WTC11 (cell line): ENCODE measurements at regions not wholly inside any gene's neighbourhood (a gene's known extent, or its start where the extent isn't known, plus 50 kb on each side); places are given as distances from the start of the nearest gene placed in this dataset.
A peak's percentile ranks its signal among the peaks of the same experiment; 100 is the strongest.

Experiments used
- ATAC-seq: fragments of 200-7000 bp; cut with Tn5 transposase; 2 replicates; pipeline ENCODE4 v1.10.0; 2021; ENCODE audit warnings: mild to moderate bottlenecking, moderate library complexity
- CTCF ChIA-PET: fragments of 300-600 bp; sonication (Branson Sonifier 250); formaldehyde crosslinking; loops from one replicate; lab custom pipeline; 2021; ENCODE audit warnings: antibody characterized with exemption; lab: Charles Lee
- POLR2A ChIA-PET: fragments of 350-600 bp; sonication (Branson Sonifier 250); formaldehyde crosslinking; loops from one replicate; lab custom pipeline; 2021; ENCODE audit warnings: antibody characterized with exemption; lab: Charles Lee
- DNase-seq: peaks from one replicate; pipeline ENCODE4 v3.0.0; 2021; ENCODE audit warnings: low spot score
- H3K27ac Mint-ChIP-seq: 2 replicates; pipeline ENCODE4 v1.8.0; 2021; ENCODE audit warnings: mixed read lengths
- H3K27me3 Mint-ChIP-seq: 2 replicates; pipeline ENCODE4 v1.8.0; 2021; ENCODE audit warnings: low read depth, mild to moderate bottlenecking, moderate library complexity, mixed read lengths
- H3K36me3 Mint-ChIP-seq: 2 replicates; pipeline ENCODE4 v1.8.0; 2021; ENCODE audit warnings: mixed read lengths
- H3K4me1 Mint-ChIP-seq: 2 replicates; pipeline ENCODE4 v1.8.0; 2022; ENCODE audit warnings: mixed read lengths
- H3K4me3 Mint-ChIP-seq: 2 replicates; pipeline ENCODE4 v1.8.0; 2021; ENCODE audit warnings: mild to moderate bottlenecking, moderate library complexity, mixed read lengths
- H3K9me3 Mint-ChIP-seq: 2 replicates; pipeline ENCODE4 v1.8.0; 2021; ENCODE audit warnings: mixed read lengths
- ATF1 ChIP-seq: sonication (generic); formaldehyde crosslinking; IDR thresholded peaks from 2 replicates; pipeline ENCODE4 v1.8.1; 2023; ENCODE audit warnings: mild to moderate bottlenecking, moderate library complexity, missing genetic modification reagents
- CREB1 ChIP-seq: sonication (generic); formaldehyde crosslinking; IDR thresholded peaks from 2 replicates; pipeline ENCODE4 v1.8.0; 2023; ENCODE audit warnings: mild to moderate bottlenecking, missing genetic modification reagents
- FOXJ3 ChIP-seq: sonication (generic); formaldehyde crosslinking; IDR thresholded peaks from 2 replicates; pipeline ENCODE4 v1.9.0; 2021; ENCODE audit warnings: missing genetic modification reagents, mild to moderate bottlenecking, borderline replicate concordance
- HMGA2 ChIP-seq: fragments of 250-450 bp; sonication (Bioruptor Pico); IDR thresholded peaks from 2 replicates; pipeline ENCODE4 v1.4.0; 2021; ENCODE audit warnings: mild to moderate bottlenecking, moderate library complexity
- JAZF1 ChIP-seq: fragments of 250-450 bp; sonication (Bioruptor Pico); IDR thresholded peaks from 2 replicates; pipeline ENCODE4 v1.9.0; 2021; ENCODE audit warnings: moderate library complexity, mild to moderate bottlenecking, inconsistent platforms
- OVOL2 ChIP-seq: fragments of 250-450 bp; sonication (Bioruptor Pico); IDR thresholded peaks from 2 replicates; pipeline ENCODE4 v1.9.0; 2021; ENCODE audit warnings: mild to moderate bottlenecking, borderline replicate concordance
- SMAD4 ChIP-seq: sonication (generic); formaldehyde crosslinking; IDR thresholded peaks from 2 replicates; pipeline ENCODE4 v1.8.0; 2022; ENCODE audit warnings: mild to moderate bottlenecking, missing genetic modification reagents
- ZNF219 ChIP-seq: sonication (generic); formaldehyde crosslinking; IDR thresholded peaks from 2 replicates; pipeline ENCODE4 v1.8.0; 2023; ENCODE audit warnings: missing genetic modification reagents, mild to moderate bottlenecking, borderline replicate concordance
- TF ChIP-seq, protein P1 (sequence below): sonication (generic); formaldehyde crosslinking; IDR thresholded peaks from 2 replicates; pipeline ENCODE4 v1.8.1; 2023; ENCODE audit warnings: mild to moderate bottlenecking, missing genetic modification reagents, moderate library complexity
- TF ChIP-seq, protein P2 (sequence below): sonication (generic); formaldehyde crosslinking; IDR thresholded peaks from 2 replicates; pipeline ENCODE4 v1.8.0; 2022; ENCODE audit warnings: mild to moderate bottlenecking, missing genetic modification reagents
- TF ChIP-seq, protein P3 (sequence below): fragments of 250-450 bp; sonication (Bioruptor Pico); IDR thresholded peaks from 2 replicates; pipeline ENCODE4 v1.8.0; 2021; ENCODE audit warnings: mild to moderate bottlenecking
- TF ChIP-seq, protein P4 (sequence below): sonication (generic); formaldehyde crosslinking; IDR thresholded peaks from 2 replicates; pipeline ENCODE4 v1.8.0; 2023; ENCODE audit warnings: missing genetic modification reagents, mild to moderate bottlenecking, borderline replicate concordance
- TF ChIP-seq, protein P5 (sequence below): fragments of 250-450 bp; sonication (Bioruptor Pico); IDR thresholded peaks from 2 replicates; pipeline ENCODE4 v1.9.0; 2021; ENCODE audit warnings: mild to moderate bottlenecking
- TF ChIP-seq, protein P6 (sequence below): fragments of 250-450 bp; sonication (Bioruptor Pico); conservative IDR thresholded peaks from 2 replicates; pipeline ENCODE4 v1.9.0; 2021; ENCODE audit warnings: mild to moderate bottlenecking
- TF ChIP-seq, protein P7 (sequence below): fragments of 250-450 bp; sonication (Bioruptor Pico); IDR thresholded peaks from 2 replicates; pipeline ENCODE4 v1.9.0; 2021; ENCODE audit warnings: mild to moderate bottlenecking

DNA sequence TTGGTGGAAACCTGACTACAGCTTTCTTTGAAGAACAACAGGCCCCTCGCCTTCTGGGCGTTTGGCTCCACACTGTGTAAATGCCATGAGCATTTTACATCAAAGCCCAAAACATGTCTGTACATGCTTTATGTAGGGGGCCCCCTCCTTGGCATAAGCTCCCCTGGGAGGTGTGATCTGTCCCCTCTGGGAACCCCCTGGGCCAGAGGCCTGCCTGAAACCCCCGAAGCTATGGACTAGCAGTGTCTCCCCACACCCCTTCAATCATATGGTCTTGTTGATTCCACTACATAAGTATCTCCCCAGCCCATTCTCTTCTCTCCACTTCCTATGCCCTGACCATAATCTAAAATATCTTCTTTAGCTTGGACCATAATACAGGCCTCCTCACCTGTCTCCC is 241.5 kb downstream of the C1orf94 start:
- ChIA-PET CTCF (interaction anchor here (0.7 to 0.9 kb wide), 2 partner anchors 76 to 324 kb away, joined by 3 read pairs; no protein-coding TSS in a partner anchor), POLR2A (interaction anchor here (0.5 kb wide), 1 partner anchor 195 kb away, joined by 8 read pairs; no protein-coding TSS in a partner anchor)
- H3K36me3 Mint-ChIP-seq: no peaks in the 10 kb centered on the region

DNA sequence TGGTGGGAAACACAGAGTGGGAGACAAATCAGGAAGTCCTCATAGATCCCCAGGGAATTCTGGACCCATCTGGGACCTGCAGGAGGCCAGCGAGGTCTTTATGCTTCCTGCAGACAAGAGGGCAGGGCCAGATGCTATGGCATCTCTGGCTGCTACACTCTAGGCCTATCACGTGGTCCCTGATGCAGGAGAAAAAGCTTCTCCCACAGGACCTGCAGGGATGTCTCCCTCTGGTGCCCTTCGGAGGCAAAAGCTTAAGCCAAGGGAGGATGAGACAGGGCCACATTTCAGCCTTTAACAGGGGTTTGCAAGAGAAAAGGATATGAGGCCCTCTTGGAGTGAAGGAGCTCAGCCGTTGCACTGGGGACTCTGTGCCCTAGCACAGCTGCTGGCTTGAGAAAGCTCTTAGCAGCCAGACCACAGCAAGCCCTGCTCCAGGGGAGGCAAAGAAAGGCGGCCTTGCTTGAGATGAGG is 243.0 kb downstream of the C1orf94 start:
- CTCF ChIA-PET: interaction anchor here (0.6 to 2.2 kb wide), 29 partner anchors 9 to 787 kb away, joined by 3 to 15 read pairs (median 4); partner anchors contain the start of gene C1orf94
- ATAC-seq (peak; percentile 98), DNase-seq (peak; percentile 57)
- no peak overlapping the region for H3K4me3 Mint-ChIP-seq
- H3K9me3 Mint-ChIP-seq: no peaks in the 10 kb centered on the region
- POLR2A ChIA-PET: no interaction called here
- no peak overlapping the region for H3K27ac Mint-ChIP-seq
- peaks cover 5% of the 10 kb centered on the region; the same call in 1 of the 2 replicates for H3K27me3 Mint-ChIP-seq
- peaks cover 8% of the 10 kb centered on the region for H3K4me1 Mint-ChIP-seq
- no peaks in the 10 kb centered on the region for H3K36me3 Mint-ChIP-seq
- TF ChIP-seq FOXJ3 (CRISPR knock-in tag) (no peak), CREB1 (CRISPR knock-in tag) (no peak), JAZF1 (CRISPR knock-in tag) (no peak)
- TF ChIP-seq, protein P1, sequence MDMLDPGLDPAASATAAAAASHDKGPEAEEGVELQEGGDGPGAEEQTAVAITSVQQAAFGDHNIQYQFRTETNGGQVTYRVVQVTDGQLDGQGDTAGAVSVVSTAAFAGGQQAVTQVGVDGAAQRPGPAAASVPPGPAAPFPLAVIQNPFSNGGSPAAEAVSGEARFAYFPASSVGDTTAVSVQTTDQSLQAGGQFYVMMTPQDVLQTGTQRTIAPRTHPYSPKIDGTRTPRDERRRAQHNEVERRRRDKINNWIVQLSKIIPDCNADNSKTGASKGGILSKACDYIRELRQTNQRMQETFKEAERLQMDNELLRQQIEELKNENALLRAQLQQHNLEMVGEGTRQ (CRISPR knock-in tag): peak; percentile 89
- TF ChIP-seq, protein P2, sequence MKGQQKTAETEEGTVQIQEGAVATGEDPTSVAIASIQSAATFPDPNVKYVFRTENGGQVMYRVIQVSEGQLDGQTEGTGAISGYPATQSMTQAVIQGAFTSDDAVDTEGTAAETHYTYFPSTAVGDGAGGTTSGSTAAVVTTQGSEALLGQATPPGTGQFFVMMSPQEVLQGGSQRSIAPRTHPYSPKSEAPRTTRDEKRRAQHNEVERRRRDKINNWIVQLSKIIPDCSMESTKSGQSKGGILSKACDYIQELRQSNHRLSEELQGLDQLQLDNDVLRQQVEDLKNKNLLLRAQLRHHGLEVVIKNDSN: peak; percentile 87
- TF ChIP-seq, protein P3, sequence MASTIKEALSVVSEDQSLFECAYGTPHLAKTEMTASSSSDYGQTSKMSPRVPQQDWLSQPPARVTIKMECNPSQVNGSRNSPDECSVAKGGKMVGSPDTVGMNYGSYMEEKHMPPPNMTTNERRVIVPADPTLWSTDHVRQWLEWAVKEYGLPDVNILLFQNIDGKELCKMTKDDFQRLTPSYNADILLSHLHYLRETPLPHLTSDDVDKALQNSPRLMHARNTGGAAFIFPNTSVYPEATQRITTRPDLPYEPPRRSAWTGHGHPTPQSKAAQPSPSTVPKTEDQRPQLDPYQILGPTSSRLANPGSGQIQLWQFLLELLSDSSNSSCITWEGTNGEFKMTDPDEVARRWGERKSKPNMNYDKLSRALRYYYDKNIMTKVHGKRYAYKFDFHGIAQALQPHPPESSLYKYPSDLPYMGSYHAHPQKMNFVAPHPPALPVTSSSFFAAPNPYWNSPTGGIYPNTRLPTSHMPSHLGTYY: no peak

More for the DNA sequence above, 241.5 kb downstream of the C1orf94 start:
- TF ChIP-seq SMAD4: no peak
- TF ChIP-seq, all 79 proteins: peak for 0
- ATAC-seq: no peak
- Mint-ChIP-seq H3K4me3 (no peak overlapping the region), H3K27me3 (peaks cover 2% of the 10 kb centered on the region; the same call in 1 of the 2 replicates), H3K4me1 (peaks cover 8% of the 10 kb centered on the region), H3K27ac (no peak overlapping the region), H3K9me3 (no peaks in the 10 kb centered on the region)
- DNase-seq: no peak

DNA sequence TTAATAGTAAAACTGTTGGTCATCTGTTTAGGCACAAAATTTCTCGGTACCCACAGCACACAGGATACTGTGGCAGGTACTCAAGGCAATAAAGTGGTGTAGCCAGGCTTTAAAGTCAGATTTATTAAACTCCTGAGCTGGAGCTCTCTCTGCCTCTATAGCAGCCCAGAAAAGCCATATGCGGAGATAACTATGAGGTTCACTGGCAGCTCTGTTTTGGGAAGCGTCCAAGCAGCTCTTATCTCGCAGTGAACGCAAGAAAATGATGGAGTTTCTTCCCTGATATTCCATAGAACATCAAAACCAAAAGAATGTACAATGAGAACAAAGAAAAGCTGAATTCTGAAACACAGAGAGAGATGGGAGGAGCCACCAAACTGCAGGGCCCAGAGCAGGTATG is 248.3 kb downstream of the C1orf94 start:
- DNase-seq: no peak
- no peak overlapping the region for H3K4me3 Mint-ChIP-seq
- TF ChIP-seq, protein P3: no peak
- TF ChIP-seq HMGA2 (CRISPR knock-in tag): no peak
- TF ChIP-seq ATF1 (CRISPR knock-in tag): no peak
- TF ChIP-seq, protein P4, sequence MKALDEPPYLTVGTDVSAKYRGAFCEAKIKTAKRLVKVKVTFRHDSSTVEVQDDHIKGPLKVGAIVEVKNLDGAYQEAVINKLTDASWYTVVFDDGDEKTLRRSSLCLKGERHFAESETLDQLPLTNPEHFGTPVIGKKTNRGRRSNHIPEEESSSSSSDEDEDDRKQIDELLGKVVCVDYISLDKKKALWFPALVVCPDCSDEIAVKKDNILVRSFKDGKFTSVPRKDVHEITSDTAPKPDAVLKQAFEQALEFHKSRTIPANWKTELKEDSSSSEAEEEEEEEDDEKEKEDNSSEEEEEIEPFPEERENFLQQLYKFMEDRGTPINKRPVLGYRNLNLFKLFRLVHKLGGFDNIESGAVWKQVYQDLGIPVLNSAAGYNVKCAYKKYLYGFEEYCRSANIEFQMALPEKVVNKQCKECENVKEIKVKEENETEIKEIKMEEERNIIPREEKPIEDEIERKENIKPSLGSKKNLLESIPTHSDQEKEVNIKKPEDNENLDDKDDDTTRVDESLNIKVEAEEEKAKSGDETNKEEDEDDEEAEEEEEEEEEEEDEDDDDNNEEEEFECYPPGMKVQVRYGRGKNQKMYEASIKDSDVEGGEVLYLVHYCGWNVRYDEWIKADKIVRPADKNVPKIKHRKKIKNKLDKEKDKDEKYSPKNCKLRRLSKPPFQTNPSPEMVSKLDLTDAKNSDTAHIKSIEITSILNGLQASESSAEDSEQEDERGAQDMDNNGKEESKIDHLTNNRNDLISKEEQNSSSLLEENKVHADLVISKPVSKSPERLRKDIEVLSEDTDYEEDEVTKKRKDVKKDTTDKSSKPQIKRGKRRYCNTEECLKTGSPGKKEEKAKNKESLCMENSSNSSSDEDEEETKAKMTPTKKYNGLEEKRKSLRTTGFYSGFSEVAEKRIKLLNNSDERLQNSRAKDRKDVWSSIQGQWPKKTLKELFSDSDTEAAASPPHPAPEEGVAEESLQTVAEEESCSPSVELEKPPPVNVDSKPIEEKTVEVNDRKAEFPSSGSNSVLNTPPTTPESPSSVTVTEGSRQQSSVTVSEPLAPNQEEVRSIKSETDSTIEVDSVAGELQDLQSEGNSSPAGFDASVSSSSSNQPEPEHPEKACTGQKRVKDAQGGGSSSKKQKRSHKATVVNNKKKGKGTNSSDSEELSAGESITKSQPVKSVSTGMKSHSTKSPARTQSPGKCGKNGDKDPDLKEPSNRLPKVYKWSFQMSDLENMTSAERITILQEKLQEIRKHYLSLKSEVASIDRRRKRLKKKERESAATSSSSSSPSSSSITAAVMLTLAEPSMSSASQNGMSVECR (CRISPR knock-in tag): no peak
- no peak for TF ChIP-seq ZNF219
- TF ChIP-seq, protein P5, sequence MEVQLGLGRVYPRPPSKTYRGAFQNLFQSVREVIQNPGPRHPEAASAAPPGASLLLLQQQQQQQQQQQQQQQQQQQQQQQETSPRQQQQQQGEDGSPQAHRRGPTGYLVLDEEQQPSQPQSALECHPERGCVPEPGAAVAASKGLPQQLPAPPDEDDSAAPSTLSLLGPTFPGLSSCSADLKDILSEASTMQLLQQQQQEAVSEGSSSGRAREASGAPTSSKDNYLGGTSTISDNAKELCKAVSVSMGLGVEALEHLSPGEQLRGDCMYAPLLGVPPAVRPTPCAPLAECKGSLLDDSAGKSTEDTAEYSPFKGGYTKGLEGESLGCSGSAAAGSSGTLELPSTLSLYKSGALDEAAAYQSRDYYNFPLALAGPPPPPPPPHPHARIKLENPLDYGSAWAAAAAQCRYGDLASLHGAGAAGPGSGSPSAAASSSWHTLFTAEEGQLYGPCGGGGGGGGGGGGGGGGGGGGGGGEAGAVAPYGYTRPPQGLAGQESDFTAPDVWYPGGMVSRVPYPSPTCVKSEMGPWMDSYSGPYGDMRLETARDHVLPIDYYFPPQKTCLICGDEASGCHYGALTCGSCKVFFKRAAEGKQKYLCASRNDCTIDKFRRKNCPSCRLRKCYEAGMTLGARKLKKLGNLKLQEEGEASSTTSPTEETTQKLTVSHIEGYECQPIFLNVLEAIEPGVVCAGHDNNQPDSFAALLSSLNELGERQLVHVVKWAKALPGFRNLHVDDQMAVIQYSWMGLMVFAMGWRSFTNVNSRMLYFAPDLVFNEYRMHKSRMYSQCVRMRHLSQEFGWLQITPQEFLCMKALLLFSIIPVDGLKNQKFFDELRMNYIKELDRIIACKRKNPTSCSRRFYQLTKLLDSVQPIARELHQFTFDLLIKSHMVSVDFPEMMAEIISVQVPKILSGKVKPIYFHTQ (CRISPR knock-in tag): no peak
- TF ChIP-seq, protein P6, sequence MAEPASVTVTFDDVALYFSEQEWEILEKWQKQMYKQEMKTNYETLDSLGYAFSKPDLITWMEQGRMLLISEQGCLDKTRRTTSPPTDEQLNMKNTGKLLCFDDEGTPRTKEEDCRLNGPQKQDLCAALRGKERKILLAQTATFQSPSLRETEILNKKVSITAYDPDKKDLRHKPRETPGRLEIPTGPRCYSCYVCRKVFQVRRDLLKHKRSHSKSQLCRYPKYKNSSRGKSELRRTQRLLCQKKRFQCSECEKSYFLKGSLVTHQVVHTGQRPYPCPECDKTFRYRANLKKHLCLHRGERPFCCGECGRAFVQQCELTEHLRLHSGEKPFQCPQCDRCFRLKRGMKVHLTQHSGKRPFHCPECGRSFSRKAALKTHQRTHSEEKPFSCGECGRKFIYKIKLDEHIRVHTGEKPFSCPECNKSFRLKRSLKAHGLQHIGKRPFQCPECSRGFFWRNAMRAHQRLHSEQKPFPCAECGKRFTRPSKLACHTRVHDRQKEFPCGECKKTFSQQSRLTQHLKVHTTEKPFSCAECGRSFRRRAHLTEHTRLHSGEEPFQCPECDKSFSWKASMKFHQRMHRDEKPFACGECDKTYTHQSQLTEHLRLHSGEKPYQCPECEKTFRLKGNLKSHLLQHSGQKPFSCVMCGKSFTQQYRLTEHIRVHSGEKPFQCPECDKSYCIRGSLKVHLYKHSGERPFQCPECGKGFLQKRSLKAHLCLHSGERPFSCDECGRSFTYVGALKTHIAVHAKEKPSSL: no peak
- no peak for TF ChIP-seq OVOL2 (CRISPR knock-in tag)
- TF ChIP-seq, protein P7, sequence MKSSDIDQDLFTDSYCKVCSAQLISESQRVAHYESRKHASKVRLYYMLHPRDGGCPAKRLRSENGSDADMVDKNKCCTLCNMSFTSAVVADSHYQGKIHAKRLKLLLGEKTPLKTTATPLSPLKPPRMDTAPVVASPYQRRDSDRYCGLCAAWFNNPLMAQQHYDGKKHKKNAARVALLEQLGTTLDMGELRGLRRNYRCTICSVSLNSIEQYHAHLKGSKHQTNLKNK (CRISPR knock-in tag): no peak
- TF ChIP-seq, all 79 proteins: peak for 0
- peaks cover 6% of the 10 kb centered on the region for H3K4me1 Mint-ChIP-seq
- no peaks in the 10 kb centered on the region for H3K36me3 Mint-ChIP-seq
- H3K27me3 Mint-ChIP-seq: peaks cover 11% of the 10 kb centered on the region; the same call in 1 of the 2 replicates
- CTCF ChIA-PET: no interaction called here
- H3K9me3 Mint-ChIP-seq: no peaks in the 10 kb centered on the region
- ATAC-seq: no peak
- POLR2A ChIA-PET: no interaction called here
- H3K27ac Mint-ChIP-seq: no peak overlapping the region
